MCF 10A (cell line): ENCODE measurements at regions not wholly inside any gene's neighbourhood (a gene's known extent, or its start where the extent isn't known, plus 50 kb on each side); places are given as distances from the start of the nearest gene placed in this dataset.

Experiments used
- BruUV-seq: library from RNA; stranded (reverse); fragments of 400-500 nt; replicated peaks from 2 replicates; lab custom pipeline; 2021; lab: Mats Ljungman, UMichigan
- CTCF ChIA-PET: fragments of 300-600 bp; sonication (Branson Sonifier 250); formaldehyde crosslinking; extraction: SDS; loops from one replicate; lab custom pipeline; 2021; ENCODE audit warnings: antibody characterized with exemption, inconsistent platforms; lab: Yijun Ruan, JAX
- POLR2A ChIA-PET: fragments of 300-600, 350-650 bp; sonication (Branson Sonifier 250); formaldehyde crosslinking; extraction: SDS; loops from one replicate; lab custom pipeline; 2020; ENCODE audit warnings: antibody characterized with exemption, inconsistent platforms; lab: Yijun Ruan, JAX
- DNase-seq: peaks from one replicate; pipeline ENCODE4 v3.0.0-alpha.2; 2018; ENCODE audit not compliant: unreplicated experiment
- H3K27ac Mint-ChIP-seq: one replicate; pipeline ENCODE4 v1.8.0; 2022; ENCODE audit warnings: mild to moderate bottlenecking, low read depth, mixed read lengths; ENCODE audit not compliant: unreplicated experiment
- H3K27me3 Mint-ChIP-seq: one replicate; pipeline ENCODE4 v1.8.0; 2022; ENCODE audit warnings: mixed read lengths; ENCODE audit not compliant: insufficient read depth, unreplicated experiment
- H3K36me3 Mint-ChIP-seq: one replicate; pipeline ENCODE4 v1.8.0; 2022; ENCODE audit warnings: mild to moderate bottlenecking, moderate library complexity, mixed read lengths; ENCODE audit not compliant: insufficient read depth, unreplicated experiment
- H3K4me1 Mint-ChIP-seq: one replicate; pipeline ENCODE4 v1.8.0; 2022; ENCODE audit warnings: mixed read lengths; ENCODE audit not compliant: insufficient read depth, unreplicated experiment
- H3K4me3 Mint-ChIP-seq: one replicate; pipeline ENCODE4 v1.8.0; 2022; ENCODE audit warnings: mild to moderate bottlenecking, moderate library complexity, mixed read lengths; ENCODE audit not compliant: unreplicated experiment
- H3K9me3 Mint-ChIP-seq: one replicate; pipeline ENCODE4 v1.8.0; 2022; ENCODE audit warnings: mixed read lengths; ENCODE audit not compliant: unreplicated experiment
- intact Hi-C: fragments of 100-400 bp; cut with micrococcal nuclease; formaldehyde crosslinking; loops from 2 replicates; pipeline ENCODE4 v1.14.1; 2022
- TF ChIP-seq, protein P1 (sequence below): fragments of 200-600 bp; IDR thresholded peaks from one replicate; pipeline ENCODE4 v1.8.0; 2022; ENCODE audit warnings: antibody characterized with exemption, mild to moderate bottlenecking; ENCODE audit not compliant: unreplicated experiment

GRCh38 chr6:14191761-14192160 is 74.2 kb downstream of the CD83 start:
- TF ChIP-seq, protein P1, sequence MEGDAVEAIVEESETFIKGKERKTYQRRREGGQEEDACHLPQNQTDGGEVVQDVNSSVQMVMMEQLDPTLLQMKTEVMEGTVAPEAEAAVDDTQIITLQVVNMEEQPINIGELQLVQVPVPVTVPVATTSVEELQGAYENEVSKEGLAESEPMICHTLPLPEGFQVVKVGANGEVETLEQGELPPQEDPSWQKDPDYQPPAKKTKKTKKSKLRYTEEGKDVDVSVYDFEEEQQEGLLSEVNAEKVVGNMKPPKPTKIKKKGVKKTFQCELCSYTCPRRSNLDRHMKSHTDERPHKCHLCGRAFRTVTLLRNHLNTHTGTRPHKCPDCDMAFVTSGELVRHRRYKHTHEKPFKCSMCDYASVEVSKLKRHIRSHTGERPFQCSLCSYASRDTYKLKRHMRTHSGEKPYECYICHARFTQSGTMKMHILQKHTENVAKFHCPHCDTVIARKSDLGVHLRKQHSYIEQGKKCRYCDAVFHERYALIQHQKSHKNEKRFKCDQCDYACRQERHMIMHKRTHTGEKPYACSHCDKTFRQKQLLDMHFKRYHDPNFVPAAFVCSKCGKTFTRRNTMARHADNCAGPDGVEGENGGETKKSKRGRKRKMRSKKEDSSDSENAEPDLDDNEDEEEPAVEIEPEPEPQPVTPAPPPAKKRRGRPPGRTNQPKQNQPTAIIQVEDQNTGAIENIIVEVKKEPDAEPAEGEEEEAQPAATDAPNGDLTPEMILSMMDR = no peak
- Mint-ChIP-seq H3K27me3 (no peaks in the 10 kb centered on the region), H3K4me3 (no peak overlapping the region), H3K4me1 (no peaks in the 10 kb centered on the region), H3K9me3 (no peaks in the 10 kb centered on the region), H3K27ac (no peak overlapping the region), H3K36me3 (no peaks in the 10 kb centered on the region)
- DNase-seq = no peak
- no TSS peak for BruUV-seq
- POLR2A ChIA-PET = no interaction called here
- intact Hi-C loops = no loop called here
- CTCF ChIA-PET = no interaction called here

DNA sequence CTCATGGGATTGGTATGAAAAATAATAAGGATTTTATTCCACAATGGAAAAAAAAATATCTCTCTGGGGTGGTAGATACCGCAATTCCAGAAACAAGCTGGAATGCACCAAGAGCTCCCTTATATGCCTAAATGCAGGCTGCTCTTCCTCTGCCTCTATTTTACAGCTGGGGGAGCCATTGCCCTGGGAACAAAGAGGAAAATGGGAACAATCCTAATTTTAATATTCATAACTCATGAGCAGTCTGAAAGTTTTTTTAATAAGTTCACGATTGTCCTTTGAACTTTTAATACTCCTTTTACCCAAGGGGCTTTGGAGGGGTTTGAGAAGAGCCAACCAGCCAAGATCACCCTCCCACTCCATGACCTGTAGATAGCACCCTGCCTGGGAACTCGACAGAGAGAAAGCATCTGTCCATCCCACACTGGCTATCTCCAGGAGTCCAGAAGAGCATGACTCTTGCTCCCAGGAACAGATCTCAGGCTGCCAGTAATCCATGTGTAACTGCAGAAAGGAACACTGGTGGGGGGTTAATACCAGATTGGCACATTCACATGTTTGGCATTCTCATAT is 74.7 kb downstream of the CD83 start:
- H3K27ac Mint-ChIP-seq = no peak overlapping the region
- POLR2A ChIA-PET = no interaction called here
- no peaks in the 10 kb centered on the region for H3K27me3 Mint-ChIP-seq
- no peaks in the 10 kb centered on the region for H3K4me1 Mint-ChIP-seq
- no peak for DNase-seq
- no peaks in the 10 kb centered on the region for H3K9me3 Mint-ChIP-seq
- BruUV-seq = no TSS peak
- TF ChIP-seq, protein P1 = no peak
- no peak overlapping the region for H3K4me3 Mint-ChIP-seq
- no peaks in the 10 kb centered on the region for H3K36me3 Mint-ChIP-seq
- intact Hi-C loops = no loop called here
- CTCF ChIA-PET = interaction anchor here (0.6 kb wide), 1 partner anchor 1451 kb away, joined by 3 read pairs; no protein-coding TSS in a partner anchor

GRCh38 chr6:14193524-14193923 is 76.0 kb downstream of the CD83 start:
- H3K9me3 Mint-ChIP-seq = no peaks in the 10 kb centered on the region
- TF ChIP-seq, protein P1 = no peak
- CTCF ChIA-PET = interaction anchor here (1.0 kb wide), 1 partner anchor 1299 kb away, joined by 3 read pairs; no protein-coding TSS in a partner anchor
- H3K4me3 Mint-ChIP-seq = no peak overlapping the region
- DNase-seq = no peak
- H3K36me3 Mint-ChIP-seq = no peaks in the 10 kb centered on the region
- BruUV-seq = no TSS peak
- POLR2A ChIA-PET = no interaction called here
- no peaks in the 10 kb centered on the region for H3K4me1 Mint-ChIP-seq
- H3K27ac Mint-ChIP-seq = no peak overlapping the region
- intact Hi-C loops = no loop called here
- no peaks in the 10 kb centered on the region for H3K27me3 Mint-ChIP-seq

DNA sequence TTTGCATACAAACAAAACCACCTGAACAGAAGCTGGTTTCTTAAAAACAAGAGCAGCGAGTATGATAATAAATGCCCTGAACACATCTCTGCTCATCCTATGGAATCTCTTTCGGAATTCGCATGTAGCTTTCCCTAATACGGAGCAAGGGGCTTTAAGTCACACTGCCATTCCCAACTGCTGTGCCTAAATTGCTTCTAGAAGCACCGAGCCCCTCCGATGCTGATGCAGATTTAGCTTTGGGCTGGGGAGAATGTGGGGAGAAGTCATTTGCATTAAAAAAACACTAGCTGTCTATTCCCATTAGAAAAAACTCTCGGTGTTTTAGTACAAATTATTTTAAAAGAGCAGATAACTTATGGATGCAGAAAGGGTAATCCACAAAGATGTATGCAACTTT is 76.9 kb downstream of the CD83 start:
- no TSS peak for BruUV-seq
- no peaks in the 10 kb centered on the region for H3K36me3 Mint-ChIP-seq
- H3K9me3 Mint-ChIP-seq = peaks cover under 1% of the 10 kb centered on the region
- TF ChIP-seq, protein P1 = no peak
- no peak for DNase-seq
- H3K27ac Mint-ChIP-seq = no peak overlapping the region
- no peak overlapping the region for H3K4me3 Mint-ChIP-seq
- ChIA-PET CTCF (interaction anchor here (0.7 to 0.8 kb wide), 3 partner anchors 10 to 743 kb away, joined by 3 to 7 read pairs (median 6); no protein-coding TSS in a partner anchor), POLR2A (no interaction called here)
- H3K4me1 Mint-ChIP-seq = no peaks in the 10 kb centered on the region
- H3K27me3 Mint-ChIP-seq = no peaks in the 10 kb centered on the region
- intact Hi-C loops = no loop called here
